Panc1 (cell line): ENCODE measurements at regions not wholly inside any gene's neighbourhood (a gene's known extent, or its start where the extent isn't known, plus 50 kb on each side); places are given as distances from the start of the nearest gene placed in this dataset.

Source experiments
- CTCF ChIP-seq: fragments of 450-650 bp; IDR thresholded peaks from 2 replicates; pipeline ENCODE4 v1.5.1; 2017; ENCODE audit warnings: mild to moderate bottlenecking
- POLR2AphosphoS5 ChIP-seq: IDR thresholded peaks from 2 replicates; pipeline ENCODE4 v1.6.1; 2012; ENCODE audit warnings: mild to moderate bottlenecking, low read depth, low read length, moderate library complexity
- TCF7L2 ChIP-seq: IDR thresholded peaks from 2 replicates; pipeline ENCODE4 v1.6.1; 2011; ENCODE audit warnings: mild to moderate bottlenecking, low read depth, low read length, inconsistent platforms

GRCh38 chr20:48294196-48294595 is 508.9 kb upstream of the SULF2 start:
- TF ChIP-seq TCF7L2 (no peak), POLR2AphosphoS5 (no peak), CTCF (no peak)
